Stimulated activated CD8-positive, alpha-beta memory T cell treated with anti-CD3 and anti-CD28 coated beads, Interleukin-2, amount 100 ng/mL, for 48 hours (primary cell): ENCODE measurements at regions not wholly inside any gene's neighbourhood (a gene's known extent, or its start where the extent isn't known, plus 50 kb on each side); places are given as distances from the start of the nearest gene placed in this dataset.
"Not testable (repeated sequence)": the region's sequence is repeated elsewhere in the genome, so short reads cannot be mapped to it uniquely, and the experiment has no call there.

Source experiments
- DNase-seq, 2 donors: peaks; one replicate each; pipeline ENCODE4 v3.0.0-alpha.2; 2020; ENCODE audit warnings: low read depth in 2 of 2

DNA sequence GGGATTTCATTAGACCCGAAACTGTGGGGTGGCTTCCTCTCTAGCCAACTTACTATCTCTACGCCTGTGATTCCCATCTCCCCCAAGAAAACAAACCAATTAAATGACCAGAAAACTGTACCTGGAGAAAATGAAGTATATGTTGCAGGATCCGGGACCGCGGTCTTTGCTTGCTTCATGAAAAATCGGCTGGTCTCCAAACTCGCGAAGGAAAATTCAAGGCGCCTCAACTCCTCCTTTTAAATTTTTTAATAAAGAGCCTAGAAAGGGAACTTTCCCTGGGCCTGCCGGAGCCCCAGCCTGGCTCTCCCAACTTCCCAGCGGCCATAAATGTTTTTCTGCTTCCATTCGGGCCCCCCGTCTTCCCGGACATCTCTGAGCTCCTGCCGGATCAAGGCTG, 110.8 kb upstream of the FOXD4L5 start:
- DNase-seq: not testable (repeated sequence)

DNA sequence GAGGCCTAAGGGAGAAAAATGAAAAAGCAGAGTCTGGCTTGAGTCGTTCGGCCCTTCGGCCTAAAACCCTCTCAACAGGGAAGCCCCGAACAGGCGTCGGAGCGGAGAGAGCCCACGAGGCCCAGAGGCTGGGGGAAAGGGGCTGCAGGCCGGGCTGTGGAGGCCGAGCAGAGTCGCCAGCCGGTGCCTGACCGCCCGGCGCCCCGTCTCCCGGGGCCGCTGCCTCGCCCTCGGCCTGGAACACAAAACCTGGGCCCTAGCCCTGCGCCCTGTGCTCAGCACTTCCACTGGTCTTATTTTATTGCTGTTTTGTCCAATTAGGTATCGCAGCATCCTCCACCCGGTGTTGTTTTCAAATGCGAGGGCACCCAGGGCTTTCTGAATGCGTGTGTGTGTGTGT, 110.1 kb upstream of the FOXD4L5 start:
- not testable (repeated sequence) for DNase-seq

DNA sequence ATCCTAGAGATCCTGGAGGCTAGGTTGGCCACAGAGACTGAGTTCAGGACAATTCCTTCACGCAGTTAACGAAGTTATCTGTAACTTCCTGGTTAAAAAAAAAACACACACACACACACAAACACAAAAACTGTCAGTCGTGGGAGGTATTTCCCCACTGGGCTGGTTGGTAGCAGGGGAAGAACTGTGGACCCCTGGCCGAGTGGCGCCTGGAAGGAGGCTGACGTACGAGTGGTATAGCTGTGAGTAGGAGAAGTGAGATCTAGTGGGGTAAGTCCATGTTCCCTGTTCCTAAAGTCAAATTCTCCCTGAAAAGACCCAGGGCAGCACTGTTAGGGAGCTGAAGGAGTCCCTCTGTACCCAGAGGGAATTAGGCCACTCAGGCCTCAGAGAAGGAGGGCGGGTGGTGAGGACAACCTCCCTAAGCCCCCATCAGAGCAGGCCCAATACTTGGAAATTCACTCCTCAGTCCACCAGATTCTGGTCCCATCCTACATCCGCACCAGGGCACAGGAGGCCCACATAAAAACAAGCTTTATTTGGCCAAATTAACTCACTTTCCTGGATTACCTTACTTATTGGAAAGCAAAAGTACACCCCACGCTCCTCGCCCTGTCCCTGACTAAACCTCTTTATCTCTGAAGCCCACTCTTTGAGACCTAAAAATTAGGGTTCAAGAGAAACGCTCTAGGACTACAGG, 108.3 kb upstream of the FOXD4L5 start:
- DNase-seq: not testable (repeated sequence)

DNA sequence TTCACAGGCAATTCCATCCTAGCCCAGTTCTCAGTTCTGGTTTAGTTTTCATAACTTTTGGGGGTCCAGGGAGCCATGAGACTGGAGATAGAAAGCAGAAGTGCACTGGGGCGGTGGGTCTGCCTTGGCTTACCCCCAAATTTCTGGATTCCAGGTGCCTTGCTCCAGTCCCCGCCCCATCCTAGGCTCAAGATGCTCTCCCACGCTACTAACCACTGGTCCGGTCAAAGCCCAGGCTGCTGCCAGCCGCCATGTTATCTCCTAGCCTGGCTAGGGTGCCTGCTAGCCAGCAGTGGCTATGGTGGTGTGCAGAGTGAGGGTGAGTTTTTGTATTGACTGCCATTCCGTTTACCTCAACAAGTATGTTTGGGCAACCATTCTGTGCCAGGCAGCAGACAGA, 107.6 kb upstream of the FOXD4L5 start:
- not testable (repeated sequence) for DNase-seq

DNA sequence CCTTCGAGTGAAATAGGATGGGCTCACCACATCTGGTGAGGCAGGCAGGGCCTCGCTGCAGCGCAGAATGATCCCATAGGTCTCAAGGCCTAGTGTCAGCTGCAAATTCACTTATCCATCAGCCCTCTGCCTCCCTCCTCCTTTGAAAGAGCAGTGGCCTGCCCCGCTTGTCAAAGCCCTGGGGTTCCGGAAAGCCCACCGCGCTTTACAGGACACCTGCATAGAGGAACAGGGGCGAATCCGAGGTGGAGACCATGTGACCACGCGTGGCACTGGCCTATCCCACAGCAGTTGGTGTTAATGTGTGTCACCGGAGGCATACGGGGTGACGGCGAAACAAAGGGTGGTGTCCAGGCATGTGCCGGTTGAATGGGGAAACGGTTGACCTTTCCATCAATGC, 104.7 kb upstream of the FOXD4L5 start:
- DNase-seq: not testable (repeated sequence)

DNA sequence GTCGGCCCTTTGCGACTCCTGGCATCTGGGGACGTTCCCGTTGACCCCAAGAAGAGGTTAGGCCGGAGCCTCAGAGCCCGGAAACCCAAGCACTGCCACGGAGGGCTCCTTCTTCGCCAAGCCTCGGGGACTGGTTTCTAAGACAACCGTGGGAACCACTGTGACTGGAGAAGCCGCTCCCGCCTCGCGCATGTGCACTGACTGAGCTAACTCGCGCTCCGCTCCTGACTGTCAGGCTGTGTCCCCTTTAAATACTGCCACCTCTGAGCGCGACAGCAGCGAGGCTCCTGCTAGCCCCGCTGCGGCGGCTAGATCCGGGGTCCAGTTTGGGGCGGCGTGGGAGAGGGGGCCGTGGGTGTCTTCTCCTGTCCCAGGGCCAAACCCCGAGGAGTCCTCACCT, 104.2 kb upstream of the FOXD4L5 start:
- not testable (repeated sequence) for DNase-seq

DNA sequence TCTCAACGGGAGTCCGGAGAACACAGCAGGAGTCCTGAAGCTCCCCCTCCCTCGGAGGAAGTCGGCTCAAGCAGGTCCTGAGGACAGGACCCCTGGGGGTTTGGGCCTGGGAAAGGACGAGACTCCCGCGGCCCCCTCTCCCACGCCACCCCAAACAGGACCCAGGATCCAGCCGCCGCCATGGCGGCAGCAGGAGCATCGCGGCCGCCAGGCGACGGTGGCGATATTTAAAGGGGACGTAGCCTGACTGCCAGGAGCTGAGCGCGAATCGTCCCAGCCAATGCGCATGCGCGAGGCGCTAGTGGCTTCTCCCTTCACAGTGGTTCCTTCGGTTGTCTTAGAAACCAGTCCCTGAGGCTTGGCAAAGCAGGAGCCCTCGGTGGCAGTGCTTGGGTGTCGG, 101.7 kb upstream of the FOXD4L5 start:
- DNase-seq: peak; percentile 56 to 61

DNA sequence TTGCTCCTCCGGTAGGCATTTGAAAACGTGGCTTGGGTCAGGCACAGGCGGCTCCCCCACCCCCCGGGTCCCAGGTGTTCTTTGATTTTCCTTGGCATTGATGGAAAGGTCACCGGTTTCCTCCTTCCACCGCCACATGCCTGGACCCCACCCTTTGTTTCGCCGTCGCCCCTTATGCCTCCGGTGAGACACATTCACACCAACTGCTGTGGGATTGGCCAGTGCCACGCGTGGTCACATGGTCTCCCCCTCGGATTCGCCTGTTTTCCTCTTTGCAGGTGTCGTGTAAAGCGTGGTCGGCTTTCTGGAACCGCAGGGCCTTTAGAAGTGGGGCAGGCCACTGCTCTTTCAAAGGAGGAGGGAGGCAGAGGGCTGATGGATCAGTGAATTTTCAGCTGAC, 101.2 kb upstream of the FOXD4L5 start:
- not testable (repeated sequence) for DNase-seq

DNA sequence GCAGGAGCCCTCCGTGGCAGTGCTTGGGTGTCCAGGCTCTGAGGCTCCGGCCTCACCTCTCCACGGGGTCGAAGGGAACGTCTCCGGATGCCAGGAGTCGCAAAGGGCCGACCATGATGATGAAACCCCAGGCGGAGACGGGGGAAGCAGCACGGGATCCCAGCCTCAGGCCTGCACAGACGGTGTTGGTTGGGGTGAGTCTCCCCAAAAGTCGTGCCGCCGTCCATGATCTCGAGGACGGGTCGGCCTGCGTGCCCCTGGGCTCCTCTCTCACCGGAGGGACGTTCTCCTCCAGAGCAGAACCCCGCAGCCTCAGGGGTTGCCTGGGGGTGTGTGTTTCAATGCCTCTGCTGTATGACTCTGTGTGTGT, 100.6 kb upstream of the FOXD4L5 start:
- DNase-seq: not testable (repeated sequence)

DNA sequence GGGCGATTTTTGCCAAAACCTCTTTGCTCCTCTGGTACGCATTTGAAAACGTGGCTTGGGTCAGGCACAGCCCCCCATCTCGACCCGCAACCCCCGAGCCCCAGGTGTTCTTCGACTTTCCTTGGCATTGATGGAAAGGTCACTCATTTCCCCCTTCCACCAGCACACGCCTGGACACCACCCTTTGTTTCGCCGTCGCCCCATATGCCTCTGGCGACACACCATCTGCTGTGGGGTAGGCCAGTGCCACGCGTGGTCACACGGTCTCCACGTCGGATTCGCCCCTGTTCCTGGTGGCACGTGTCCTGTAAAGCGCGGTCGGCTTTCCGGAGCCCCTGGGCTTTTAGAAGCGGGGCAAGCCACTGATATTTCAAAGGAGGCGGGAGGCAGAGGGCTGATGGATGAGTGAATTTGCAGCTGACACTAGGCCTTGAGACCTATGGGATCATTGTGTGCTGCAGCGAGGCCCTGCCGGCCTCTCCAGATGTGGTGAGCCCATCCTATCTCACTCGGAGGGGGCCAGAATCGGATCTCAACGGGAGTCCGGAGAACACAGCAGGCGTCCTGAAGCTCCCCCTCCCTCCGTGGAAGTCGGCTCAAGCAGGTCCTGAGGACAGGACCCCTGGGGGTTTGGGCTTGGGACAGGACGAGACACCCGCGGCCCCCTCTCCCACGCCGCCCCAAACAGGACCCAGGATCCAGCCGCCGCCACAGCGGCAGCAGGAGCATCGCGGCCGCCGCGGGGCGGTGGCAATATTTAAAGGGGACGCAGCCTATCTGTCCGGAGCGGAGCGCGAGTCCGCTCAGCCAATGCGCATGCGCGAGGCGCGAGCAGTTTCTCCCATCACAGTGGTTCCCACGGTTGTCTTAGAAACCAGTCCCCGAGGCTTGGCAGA, 100.0 kb upstream of the FOXD4L5 start:
- not testable (repeated sequence) for DNase-seq

DNA sequence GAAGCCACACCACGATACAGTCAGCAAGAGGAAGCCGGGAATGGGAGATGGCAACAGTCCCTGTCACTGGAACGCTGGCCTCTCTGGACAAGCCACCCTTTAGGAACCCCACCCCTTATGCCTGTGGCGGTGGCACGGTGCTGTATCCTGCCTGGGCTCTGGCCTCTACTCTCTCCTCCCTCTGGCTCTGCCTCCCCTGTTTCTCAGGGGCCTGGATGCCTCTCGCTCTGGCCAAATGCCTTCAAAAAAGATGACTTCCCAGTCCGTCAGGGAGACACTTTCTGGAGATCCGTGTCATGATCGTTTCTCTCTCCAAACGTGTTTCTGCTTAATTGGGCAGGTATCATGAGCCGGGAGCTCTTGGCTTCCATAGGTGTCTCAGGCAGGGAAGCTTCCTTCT, 99.1 kb upstream of the FOXD4L5 start:
- DNase-seq: not testable (repeated sequence)

DNA sequence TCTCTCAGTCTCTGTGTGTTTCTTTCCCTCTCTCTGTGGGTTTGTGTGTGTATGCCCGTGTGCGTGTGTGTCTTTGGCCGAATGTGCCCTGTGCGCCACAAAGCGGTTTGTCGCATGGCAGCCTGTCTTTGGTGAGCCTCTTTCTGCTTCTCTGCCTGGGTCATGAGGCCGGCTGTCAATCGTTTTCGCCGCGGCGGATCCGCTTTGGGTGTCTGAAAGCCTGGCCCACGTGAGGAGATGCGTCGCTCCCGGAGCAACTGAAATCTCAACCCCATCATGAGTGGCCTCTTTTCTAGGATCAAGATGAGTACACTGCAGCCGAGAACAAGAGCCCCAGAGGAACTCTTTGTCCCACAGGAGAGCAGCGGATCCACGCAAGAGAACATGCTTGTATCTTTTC, 98.6 kb upstream of the FOXD4L5 start:
- not testable (repeated sequence) for DNase-seq

DNA sequence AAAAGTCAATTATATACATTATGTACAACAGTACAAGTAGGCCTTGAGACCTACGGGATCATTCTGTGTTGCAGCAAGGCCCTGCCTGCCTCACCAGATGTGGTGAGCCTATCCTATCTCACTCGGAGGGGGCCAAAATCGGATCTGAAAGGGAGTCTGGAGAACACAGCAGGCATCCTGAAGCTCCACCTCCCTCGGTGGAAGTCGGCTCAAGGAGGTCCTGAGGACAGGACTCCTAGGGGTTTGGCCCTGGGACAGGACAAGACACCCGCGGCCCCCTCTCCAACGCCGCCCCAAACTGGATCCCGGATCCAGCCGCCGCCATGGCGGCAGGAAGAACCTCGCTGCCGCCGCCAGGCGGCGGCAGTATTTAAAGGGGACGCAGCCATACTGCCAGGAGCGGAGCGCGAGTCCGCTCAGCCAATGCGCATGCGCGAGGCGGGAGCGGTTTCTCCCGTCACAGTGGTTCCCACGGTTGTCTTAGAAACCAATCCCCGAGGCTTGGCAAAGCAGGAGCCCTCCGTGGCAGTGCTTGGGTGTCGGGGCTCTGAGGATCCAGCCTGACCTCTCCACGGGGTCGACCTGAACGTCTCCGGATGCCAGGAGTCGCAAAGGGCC, 97.8 kb upstream of the FOXD4L5 start:
- DNase-seq: not testable (repeated sequence)
